ENCODE measurements at regions not wholly inside any gene's neighbourhood (a gene's known extent, or its start where the extent isn't known, plus 50 kb on each side); places are given as distances from the start of the nearest gene placed in this dataset.
"Not testable (repeated sequence)": the region's sequence is repeated elsewhere in the genome, so short reads cannot be mapped to it uniquely, and the experiment has no call there.

GRCh38 chr1:83343767-83344166 is 655.2 kb downstream of the TTLL7 start:
- not testable (repeated sequence) for DNase-seq

GRCh38 chr1:83342995-83343394 is 655.9 kb downstream of the TTLL7 start:
- DNase-seq: not testable (repeated sequence)

GRCh38 chr1:83332308-83332707 is 666.6 kb downstream of the TTLL7 start:
- not testable (repeated sequence) for DNase-seq

- DNase-seq: no peak
These were observed 680.6 kb downstream of the TTLL7 start for GRCh38 chr1:83318366-83318765.

GRCh38 chr1:83315446-83315845 is 683.5 kb downstream of the TTLL7 start:
- not testable (repeated sequence) for DNase-seq

GRCh38 chr1:83310161-83310560 is 688.8 kb downstream of the TTLL7 start:
- DNase-seq: peak in 2 of 3 experiments; percentile 7 to 78

GRCh38 chr1:83309035-83309434 is 689.9 kb downstream of the TTLL7 start:
- DNase-seq: not testable (repeated sequence)

- not testable (repeated sequence) for DNase-seq
These were observed 692.1 kb downstream of the TTLL7 start for GRCh38 chr1:83306811-83307210.

GRCh38 chr1:83295594-83295993 is 703.3 kb downstream of the TTLL7 start:
- not testable (repeated sequence) for DNase-seq

GRCh38 chr1:83287391-83287790 is 711.5 kb downstream of the TTLL7 start:
- not testable (repeated sequence) for DNase-seq

GRCh38 chr1:83274656-83275055 is 724.3 kb downstream of the TTLL7 start:
- DNase-seq: not testable (repeated sequence)

GRCh38 chr1:83272484-83272883 is 726.4 kb downstream of the TTLL7 start:
- DNase-seq: not testable (repeated sequence)

GRCh38 chr1:83271834-83272233 is 727.1 kb downstream of the TTLL7 start:
- not testable (repeated sequence) for DNase-seq

- not testable (repeated sequence) for DNase-seq
These were observed 728.1 kb downstream of the TTLL7 start for GRCh38 chr1:83270801-83271200.

GRCh38 chr1:83263808-83264207 is 735.1 kb downstream of the TTLL7 start:
- DNase-seq: not testable (repeated sequence)

- DNase-seq: not testable (repeated sequence)
These were observed 747.2 kb downstream of the TTLL7 start for GRCh38 chr1:83251687-83252086.

- peak in 2 of 3 experiments; percentile 37 to 79 for DNase-seq
These were observed 752.2 kb downstream of the TTLL7 start for GRCh38 chr1:83246780-83247179.

- not testable (repeated sequence) for DNase-seq
These were observed 754.1 kb downstream of the TTLL7 start for GRCh38 chr1:83244832-83245231.

GRCh38 chr1:83239568-83239967 is 759.4 kb downstream of the TTLL7 start:
- DNase-seq: not testable (repeated sequence)

GRCh38 chr1:83238654-83239053 is 760.3 kb downstream of the TTLL7 start:
- not testable (repeated sequence) for DNase-seq

- not testable (repeated sequence) for DNase-seq
These were observed 779.1 kb downstream of the TTLL7 start for GRCh38 chr1:83219788-83220187.

GRCh38 chr1:83218036-83218716 is 780.8 kb downstream of the TTLL7 start:
- DNase-seq: not testable (repeated sequence)

- DNase-seq: peak in 1 of 3 experiments; percentile 7
These were observed 784.6 kb downstream of the TTLL7 start for GRCh38 chr1:83214317-83214716.

- DNase-seq: not testable (repeated sequence)
These were observed 785.3 kb downstream of the TTLL7 start for GRCh38 chr1:83213648-83214047.

GRCh38 chr1:83212033-83212432 is 786.9 kb downstream of the TTLL7 start:
- not testable (repeated sequence) for DNase-seq
